Endodermal cell (in vitro differentiated cells): ENCODE measurements at regions not wholly inside any gene's neighbourhood (a gene's known extent, or its start where the extent isn't known, plus 50 kb on each side); places are given as distances from the start of the nearest gene placed in this dataset.

Experiments
- DNase-seq: peaks from one replicate; pipeline ENCODE4 v3.0.0-alpha.2; 2017
- H3K27ac ChIP-seq: 2 replicates; pipeline ENCODE4 v1.5.1; 2013; ENCODE audit warnings: mild to moderate bottlenecking, low read depth, low read length, moderate library complexity
- H3K27me3 ChIP-seq: 2 replicates; pipeline ENCODE4 v1.6.1; 2013; ENCODE audit warnings: mild to moderate bottlenecking, low read length, moderate library complexity; ENCODE audit not compliant: insufficient read depth, control insufficient read depth, poor library complexity, severe bottlenecking
- H3K36me3 ChIP-seq: 2 replicates; pipeline ENCODE4 v1.7.0; 2013; ENCODE audit warnings: mild to moderate bottlenecking, low read length, moderate library complexity; ENCODE audit not compliant: control insufficient read depth, insufficient read depth
- H3K4me1 ChIP-seq: one replicate; pipeline ENCODE4 v1.7.0; 2013; ENCODE audit warnings: low read length; ENCODE audit not compliant: control insufficient read depth, insufficient read depth
- H3K4me3 ChIP-seq: 2 replicates; pipeline ENCODE4 v1.5.1; 2013; ENCODE audit warnings: mild to moderate bottlenecking, low read length, moderate library complexity
- H3K9ac ChIP-seq: 2 replicates; pipeline ENCODE4 v1.6.1; 2013; ENCODE audit warnings: mild to moderate bottlenecking, low read length, moderate library complexity; ENCODE audit not compliant: poor library complexity, severe bottlenecking; ENCODE audit errors: extremely low read depth
- H3K9me3 ChIP-seq: 2 replicates; pipeline ENCODE4 v1.6.1; 2013; ENCODE audit warnings: mild to moderate bottlenecking, low read length, moderate library complexity; ENCODE audit not compliant: control insufficient read depth
- H3K27ac Mint-ChIP-seq: 2 replicates; pipeline ENCODE4 v1.8.0; 2020; ENCODE audit warnings: mixed read lengths
- H3K27me3 Mint-ChIP-seq: 2 replicates; pipeline ENCODE4 v1.8.0; 2021; ENCODE audit warnings: mild to moderate bottlenecking, mixed read lengths; ENCODE audit not compliant: insufficient read depth
- H3K36me3 Mint-ChIP-seq: 2 replicates; pipeline ENCODE4 v1.8.0; 2020; ENCODE audit warnings: low read depth, mixed read lengths
- H3K4me1 Mint-ChIP-seq: 2 replicates; pipeline ENCODE4 v1.8.0; 2020; ENCODE audit warnings: mixed read lengths
- H3K4me3 Mint-ChIP-seq: 2 replicates; pipeline ENCODE4 v1.8.0; 2020; ENCODE audit warnings: mild to moderate bottlenecking, moderate library complexity, mixed read lengths
- H3K9me3 Mint-ChIP-seq: 2 replicates; pipeline ENCODE4 v1.8.0; 2020; ENCODE audit warnings: mild to moderate bottlenecking, mixed read lengths
- CTCF ChIP-seq: fragments of 200-600 bp; sonication (generic); conservative IDR thresholded peaks from 2 replicates; pipeline ENCODE4 v1.5.0; 2021; ENCODE audit warnings: antibody characterized with exemption, mild to moderate bottlenecking
- WGBS, 2 experiments: methylation state at CpG; one replicate each; pipeline versions ENCODE4 v1.1.5 to v1.1.7; 2013; ENCODE audit warnings: missing lambda C conversion rate in 2 of 2, mixed read lengths in 1 of 2; ENCODE audit not compliant: insufficient coverage in 1 of 2, insufficient read length in 1 of 2; 5-methylcytosine and 5-hydroxymethylcytosine counted together

- Mint-ChIP-seq H3K36me3 (no peaks in the 10 kb centered on the region), H3K27ac (no peak overlapping the region), H3K4me1 (no peaks in the 10 kb centered on the region), H3K9me3 (no peaks in the 10 kb centered on the region), H3K27me3 (no peaks in the 10 kb centered on the region), H3K4me3 (no peak overlapping the region)
- no peak for TF ChIP-seq CTCF
- 93% methylated on average over 8 to 13 of the region's 13 CpGs for WGBS, 2 experiments
- no peaks in the 10 kb centered on the region for H3K4me1 ChIP-seq
- DNase-seq: no peak
- no peaks in the 10 kb centered on the region for H3K27me3 ChIP-seq
- no peaks in the 10 kb centered on the region for H3K9me3 ChIP-seq
- H3K9ac ChIP-seq: no peak overlapping the region
- H3K36me3 ChIP-seq: no peaks in the 10 kb centered on the region
- no peak overlapping the region for H3K27ac ChIP-seq
- H3K4me3 ChIP-seq: no peak overlapping the region
Observed at GRCh38 chr16:63744077-63744874, 1377.6 kb downstream of the CDH11 start.

- Histone ChIP-seq H3K27me3 (no peaks in the 10 kb centered on the region), H3K4me3 (no peak overlapping the region), H3K9me3 (no peaks in the 10 kb centered on the region), H3K27ac (no peak overlapping the region), H3K36me3 (no peaks in the 10 kb centered on the region), H3K9ac (no peak overlapping the region), H3K4me1 (no peaks in the 10 kb centered on the region)
- Mint-ChIP-seq H3K4me1 (no peaks in the 10 kb centered on the region), H3K9me3 (no peaks in the 10 kb centered on the region), H3K27ac (no peak overlapping the region), H3K36me3 (no peaks in the 10 kb centered on the region), H3K27me3 (no peaks in the 10 kb centered on the region), H3K4me3 (no peak overlapping the region)
- TF ChIP-seq CTCF: no peak
- no peak for DNase-seq
Observed at GRCh38 chr16:63742150-63742549, 1379.7 kb downstream of the CDH11 start.

GRCh38 chr16:63737633-63738032 is 1384.2 kb downstream of the CDH11 start:
- Mint-ChIP-seq H3K27me3 (no peaks in the 10 kb centered on the region), H3K9me3 (no peaks in the 10 kb centered on the region), H3K4me3 (no peak overlapping the region), H3K4me1 (no peaks in the 10 kb centered on the region), H3K27ac (no peak overlapping the region), H3K36me3 (no peaks in the 10 kb centered on the region)
- H3K36me3 ChIP-seq: no peaks in the 10 kb centered on the region
- H3K27ac ChIP-seq: no peak overlapping the region
- no peak overlapping the region for H3K4me3 ChIP-seq
- H3K4me1 ChIP-seq: no peaks in the 10 kb centered on the region
- H3K27me3 ChIP-seq: no peaks in the 10 kb centered on the region
- DNase-seq: no peak
- no peak for TF ChIP-seq CTCF
- H3K9ac ChIP-seq: no peak overlapping the region
- H3K9me3 ChIP-seq: no peaks in the 10 kb centered on the region
